Gastrocnemius medialis (tissue), 4 donors: ENCODE measurements at regions not wholly inside any gene's neighbourhood (a gene's known extent, or its start where the extent isn't known, plus 50 kb on each side); places are given as distances from the start of the nearest gene placed in this dataset.

Experiments used
- ATAC-seq, 2 donors: fragments of 150-250 bp; one replicate each; pipeline ENCODE4 v1.9.1; 2016
- DNase-seq, 2 donors: peaks; one replicate each; pipeline ENCODE4 v3.0.0-alpha.2; 2019
- H3K27ac ChIP-seq, 4 donors: fragments of 200-600 bp; sonication (generic); 1 replicate in 1 of 4; 2 replicates in 3 of 4; pipeline ENCODE4 v1.5.1; 2016 to 2018; ENCODE audit warnings: mild to moderate bottlenecking in 2 of 4, moderate library complexity in 1 of 4
- H3K27me3 ChIP-seq, 3 donors: fragments of 200-600 bp; sonication (generic) in 2 of 3; 1 replicate in 1 of 3; 2 replicates in 2 of 3; pipeline versions ENCODE4 v1.5.1 to v1.6.0; 2016 to 2019; ENCODE audit warnings: mild to moderate bottlenecking in 1 of 3, moderate library complexity in 1 of 3
- H3K36me3 ChIP-seq, 2 donors: fragments of 200-600 bp; sonication (generic) in 1 of 2; one replicate each; pipeline ENCODE4 v1.5.1; 2017 to 2018
- H3K4me1 ChIP-seq, 2 donors: fragments of 200-600 bp; sonication (generic) in 1 of 2; one replicate each; pipeline ENCODE4 v1.5.1; 2016 to 2017; ENCODE audit warnings: mild to moderate bottlenecking in 2 of 2
- H3K4me3 ChIP-seq, 4 donors: fragments of 200-600 bp; sonication (generic) in 3 of 4; 1 replicate in 1 of 4; 2 replicates in 3 of 4; pipeline ENCODE4 v1.5.1; 2016 to 2019; ENCODE audit warnings: mild to moderate bottlenecking in 2 of 4
- H3K9me3 ChIP-seq, 3 donors: fragments of 200-600 bp; sonication (generic) in 2 of 3; 1 replicate in 1 of 3; 2 replicates in 2 of 3; pipeline ENCODE4 v1.5.1; 2016 to 2019
- CTCF ChIP-seq, 5 experiments: fragments of 450-650 bp in 3 of 5; fragments of 200-600 bp in 2 of 5; sonication (generic) in 2 of 5; IDR thresholded peaks in 4 of 5; conservative IDR thresholded peaks in 1 of 5; 1 replicate in 4 of 5; 2 replicates in 1 of 5; pipeline ENCODE4 v1.5.1; 2016 to 2019; ENCODE audit warnings: antibody characterized with exemption in 5 of 5, mild to moderate bottlenecking in 3 of 5, moderate library complexity in 3 of 5
- POLR2A ChIP-seq, 2 donors: fragments of 450-650 bp; IDR thresholded peaks; one replicate each; pipeline ENCODE4 v1.6.1; 2017; ENCODE audit warnings: antibody characterized with exemption in 2 of 2, mild to moderate bottlenecking in 2 of 2, moderate library complexity in 2 of 2
- in situ Hi-C, 4 donors: fragments of 200-750 bp; cut with MboI; loops; one replicate each; pipeline versions ENCODE4 v1.15.0 to v1.8.0; 2017; ENCODE audit warnings: low sequenced_read_pairs in 4 of 4
- intact Hi-C: fragments of 100-400 bp; cut with DNase I; formaldehyde crosslinking; loops from one replicate; pipeline ENCODE4 v1.15.1; 2023; ENCODE audit warnings: low total_unique reads

- Histone ChIP-seq H3K27ac (no peak overlapping the region), H3K27me3 (peaks cover 0 to 13% (median 0%) of the 10 kb centered on the region in 3 donors), H3K4me1 (peaks cover 0 to under 1% of the 10 kb centered on the region in 2 donors), H3K4me3 (no peak overlapping the region), H3K9me3 (no peaks in the 10 kb centered on the region), H3K36me3 (no peaks in the 10 kb centered on the region)
- DNase-seq (no peak), ATAC-seq (no peak)
- intact Hi-C loops, result loop anchor here (10.0 kb wide), 2 partner anchors 1112 to 1218 kb away; a partner anchor contains a TSS
- TF ChIP-seq POLR2A (IDR thresholded peaks at IDR 0.05) (no peak), CTCF (IDR thresholded peaks at IDR 0.05 in 4 of 5, conservative IDR thresholded peaks at IDR 0.05 in 1 of 5) (no peak)
- in situ Hi-C loops, result loop anchor here in 3 of 4 donors (25.0 kb wide), 4 partner anchors 850 to 1100 kb away; a partner anchor contains a TSS
Measured at GRCh38 chr6:27136978-27137814, 110.3 kb upstream of the PRSS16 start.

DNA sequence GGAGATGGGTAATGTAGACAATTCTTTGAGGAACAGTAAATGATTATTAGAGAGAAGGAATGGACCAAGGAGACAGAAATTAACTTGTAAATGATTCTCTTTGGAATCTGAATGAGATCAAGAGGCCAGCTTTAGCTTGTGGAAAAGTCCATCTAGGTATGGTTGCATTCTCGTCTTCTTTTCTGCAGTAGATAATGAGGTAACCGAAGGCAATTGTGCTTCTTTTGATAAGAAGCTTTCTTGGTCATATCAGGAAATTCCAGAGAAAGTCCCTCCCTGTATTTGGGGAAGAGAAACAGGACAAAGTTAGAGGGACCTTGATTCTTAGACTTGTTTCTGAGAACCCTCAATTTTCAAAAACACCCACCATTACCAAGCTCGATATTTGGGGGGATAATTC, 109.1 kb upstream of the PRSS16 start:
- no peak overlapping the region for H3K27ac ChIP-seq
- no peak for DNase-seq
- no peak overlapping the region for H3K4me3 ChIP-seq
- no peaks in the 10 kb centered on the region for H3K36me3 ChIP-seq
- in situ Hi-C loops (loop anchor here in 3 of 4 donors (25.0 kb wide), 4 partner anchors 851 to 1101 kb away; a partner anchor contains a TSS), intact Hi-C loops (loop anchor here (10.0 kb wide), 2 partner anchors 1114 to 1216 kb away; a partner anchor contains a TSS)
- ATAC-seq, result no peak
- peaks cover 0 to 16% (median 0%) of the 10 kb centered on the region in 3 donors for H3K27me3 ChIP-seq
- no peaks in the 10 kb centered on the region for H3K9me3 ChIP-seq
- H3K4me1 ChIP-seq, result no peaks in the 10 kb centered on the region
- no peak for TF ChIP-seq POLR2A (IDR thresholded peaks at IDR 0.05)
- TF ChIP-seq CTCF (IDR thresholded peaks at IDR 0.05 in 4 of 5, conservative IDR thresholded peaks at IDR 0.05 in 1 of 5), result no peak

DNA sequence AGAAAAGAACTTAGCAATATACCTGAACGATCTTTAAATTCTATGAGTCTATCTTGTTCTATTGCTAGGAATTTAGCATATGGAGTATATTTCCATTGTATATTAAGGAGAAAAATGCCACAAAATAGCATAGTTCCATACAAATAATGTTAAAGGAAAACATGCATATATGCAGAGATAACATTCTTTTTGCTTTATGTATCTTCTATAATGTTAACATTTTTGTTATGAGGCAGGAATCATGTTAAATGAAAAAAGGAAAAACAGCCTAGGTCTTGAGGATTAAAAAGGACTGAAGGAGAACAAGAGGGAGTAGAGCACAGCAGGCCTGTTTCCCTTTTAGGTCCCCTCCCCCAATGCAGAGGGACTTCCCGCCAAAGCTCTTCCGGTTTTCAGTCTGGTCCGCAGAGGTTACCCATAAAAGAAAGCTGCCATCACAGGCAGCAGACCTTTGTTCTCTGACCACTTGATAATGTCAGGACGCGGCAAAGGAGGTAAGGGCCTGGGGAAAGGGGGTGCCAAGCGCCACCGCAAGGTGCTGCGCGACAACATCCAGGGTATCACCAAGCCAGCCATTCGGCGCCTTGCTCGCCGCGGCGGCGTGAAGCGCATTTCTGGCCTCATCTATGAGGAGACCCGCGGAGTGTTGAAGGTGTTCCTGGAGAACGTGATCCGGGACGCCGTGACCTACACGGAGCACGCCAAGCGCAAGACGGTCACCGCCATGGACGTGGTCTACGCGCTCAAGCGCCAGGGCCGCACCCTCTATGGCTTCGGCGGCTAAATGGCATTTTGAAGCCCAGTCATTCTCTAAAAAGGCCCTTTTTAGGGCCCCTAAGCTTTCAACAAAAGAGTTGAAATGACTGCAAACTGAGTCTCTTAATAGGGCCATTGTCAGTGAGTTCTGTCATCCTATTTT, 108.4 kb upstream of the PRSS16 start:
- no peak for TF ChIP-seq CTCF (IDR thresholded peaks at IDR 0.05 in 4 of 5, conservative IDR thresholded peaks at IDR 0.05 in 1 of 5)
- TF ChIP-seq POLR2A (IDR thresholded peaks at IDR 0.05), result peak in 1 of 2 donors; percentile 35
- ATAC-seq (peak in 1 of 2 donors; percentile 55), DNase-seq (no peak)
- Histone ChIP-seq H3K4me3 (peak overlapping the region; percentile 39 to 56 (median 49)), H3K9me3 (no peaks in the 10 kb centered on the region), H3K4me1 (no peaks in the 10 kb centered on the region), H3K27ac (peak overlapping the region; percentile 64 to 78 (median 70)), H3K36me3 (no peaks in the 10 kb centered on the region), H3K27me3 (peaks cover 0 to 18% (median 0%) of the 10 kb centered on the region in 3 donors)
- in situ Hi-C loops (loop anchor here in 3 of 4 donors (25.0 kb wide), 4 partner anchors 852 to 1102 kb away; a partner anchor contains a TSS), intact Hi-C loops (loop anchor here (10.0 kb wide), 2 partner anchors 1114 to 1216 kb away; a partner anchor contains a TSS)

DNA sequence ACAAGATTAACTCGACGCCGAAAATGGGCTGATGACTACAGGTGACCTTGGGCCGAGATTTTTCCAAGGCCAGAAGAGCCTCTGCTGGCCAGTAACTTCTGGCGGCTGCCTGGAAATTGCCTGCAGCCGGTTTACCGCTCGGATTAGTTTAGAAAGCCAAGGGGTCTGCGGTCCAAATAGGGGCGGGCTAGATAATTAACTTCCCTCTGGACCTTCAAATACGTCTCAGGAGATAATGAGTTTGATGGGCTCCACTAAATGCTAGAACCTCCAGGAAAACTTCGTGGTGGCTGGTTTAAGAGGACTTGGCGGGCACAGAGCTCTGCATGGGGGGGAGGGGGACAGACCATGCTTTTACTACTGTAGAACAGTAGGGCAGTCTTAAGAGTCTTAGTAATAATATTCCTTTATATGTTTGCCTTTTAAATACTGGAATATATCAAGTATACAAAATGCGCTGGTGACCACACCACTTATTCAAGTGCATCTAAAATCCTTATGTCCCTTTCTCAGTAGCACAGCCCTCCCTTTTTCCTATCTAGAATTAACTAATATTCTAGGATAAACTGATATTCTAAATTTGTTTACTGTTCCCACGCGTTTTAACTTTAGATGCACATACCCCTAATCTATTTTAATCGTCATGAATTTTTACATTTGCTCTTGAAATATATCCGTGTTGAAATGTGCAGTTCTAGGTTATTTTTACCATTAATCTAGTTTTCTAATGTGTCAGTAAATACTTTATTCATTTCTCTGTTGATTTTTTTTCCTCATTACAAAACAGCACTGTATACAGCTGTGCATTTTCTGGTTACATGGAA, 107.5 kb upstream of the PRSS16 start:
- TF ChIP-seq POLR2A (IDR thresholded peaks at IDR 0.05) (no peak), CTCF (IDR thresholded peaks at IDR 0.05 in 4 of 5, conservative IDR thresholded peaks at IDR 0.05 in 1 of 5) (no peak)
- Histone ChIP-seq H3K4me1 (peaks cover 0 to 3% of the 10 kb centered on the region in 2 donors), H3K27ac (peak overlapping the region; percentile 64 to 78 (median 70)), H3K27me3 (peaks cover 4 to 26% (median 4%) of the 10 kb centered on the region in 3 donors), H3K36me3 (no peaks in the 10 kb centered on the region), H3K4me3 (peak overlapping the region; percentile 39 to 56 (median 49)), H3K9me3 (no peaks in the 10 kb centered on the region)
- intact Hi-C loops (loop anchor here (10.0 kb wide), 2 partner anchors 1115 to 1215 kb away; a partner anchor contains a TSS), in situ Hi-C loops (loop anchor here in 3 of 4 donors (25.0 kb wide), 4 partner anchors 853 to 1103 kb away; a partner anchor contains a TSS)
- DNase-seq (no peak), ATAC-seq (no peak)
